Activated naive CD4-positive, alpha-beta T cell treated with anti-CD3 and anti-CD28 coated beads, Interleukin-2, amount 50 U/mL, for 72 hours (primary cell): ENCODE measurements at regions not wholly inside any gene's neighbourhood (a gene's known extent, or its start where the extent isn't known, plus 50 kb on each side); places are given as distances from the start of the nearest gene placed in this dataset.

Experiments used
- ATAC-seq, 2 donors: fragments of 150-1000 bp; cut with Tn5 transposase; 2 replicates each; pipeline ENCODE4 v1.10.0; 2021; ENCODE audit warnings: mild to moderate bottlenecking in 2 of 2, moderate library complexity in 2 of 2
- DNase-seq, 2 donors: peaks; one replicate each; pipeline ENCODE4 v3.0.0; 2021 to 2022; ENCODE audit warnings: low spot score in 2 of 2
- H3K27ac Mint-ChIP-seq, 2 donors: one replicate each; pipeline ENCODE4 v1.8.0; 2022; ENCODE audit warnings: mild to moderate bottlenecking in 2 of 2, mixed read lengths in 2 of 2
- H3K36me3 Mint-ChIP-seq, 2 donors: one replicate each; pipeline ENCODE4 v1.8.0; 2022; ENCODE audit warnings: mixed read lengths in 2 of 2
- H3K9me3 Mint-ChIP-seq, 2 donors: one replicate each; pipeline ENCODE4 v1.8.0; 2022; ENCODE audit warnings: mixed read lengths in 2 of 2

- no peak overlapping the region for H3K27ac Mint-ChIP-seq
- no peaks in the 10 kb centered on the region for H3K36me3 Mint-ChIP-seq
- no peak for ATAC-seq
- no peaks in the 10 kb centered on the region for H3K9me3 Mint-ChIP-seq
- no peak for DNase-seq
Measured at GRCh38 chr12:59973515-59973914, 377.7 kb downstream of the SLC16A7 start.

- no peak for ATAC-seq
- Mint-ChIP-seq H3K9me3 (peaks cover 0 to under 1% of the 10 kb centered on the region in 2 donors), H3K36me3 (peaks cover 0 to under 1% of the 10 kb centered on the region in 2 donors), H3K27ac (no peak overlapping the region)
- no peak for DNase-seq
Measured at GRCh38 chr12:59977779-59978178, 381.9 kb downstream of the SLC16A7 start.

DNA sequence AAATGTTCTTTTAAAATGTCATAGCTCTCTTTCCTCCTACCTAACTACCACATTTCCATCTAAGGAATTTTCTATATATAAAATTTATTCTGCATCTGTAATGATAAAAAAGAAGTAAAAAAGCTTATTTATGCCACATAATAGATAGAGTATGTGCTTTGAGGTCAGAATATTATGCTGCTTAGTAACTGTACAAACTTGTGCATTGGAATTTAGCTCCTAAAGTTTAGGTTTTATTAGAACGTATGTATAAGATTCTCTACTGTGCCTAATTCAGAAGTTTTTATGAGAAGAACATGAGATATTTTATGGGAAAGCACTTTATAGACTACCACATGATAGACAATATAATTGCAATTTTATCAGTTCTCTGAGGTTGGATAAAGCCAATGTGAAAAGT, 384.6 kb downstream of the SLC16A7 start:
- ATAC-seq, result no peak

GRCh38 chr12:59999291-59999690, 403.5 kb downstream of the SLC16A7 start:
- H3K27ac Mint-ChIP-seq, result no peak overlapping the region
- ATAC-seq, result no peak
- H3K9me3 Mint-ChIP-seq, result no peaks in the 10 kb centered on the region
- no peak for DNase-seq
- no peaks in the 10 kb centered on the region for H3K36me3 Mint-ChIP-seq

More for the DNA sequence above, 384.6 kb downstream of the SLC16A7 start:
- peaks cover 0 to 4% of the 10 kb centered on the region in 2 donors for H3K36me3 Mint-ChIP-seq
- H3K9me3 Mint-ChIP-seq, result peaks cover 5% of the 10 kb centered on the region in 2 donors
- no peak for DNase-seq
- H3K27ac Mint-ChIP-seq, result no peak overlapping the region

GRCh38 chr12:60010486-60010885, 414.7 kb downstream of the SLC16A7 start:
- Mint-ChIP-seq H3K27ac (no peak overlapping the region), H3K9me3 (peaks cover 4 to 6% of the 10 kb centered on the region in 2 donors), H3K36me3 (no peaks in the 10 kb centered on the region)
- no peak for ATAC-seq
- no peak for DNase-seq

- ATAC-seq (no peak), DNase-seq (no peak)
- no peak overlapping the region for H3K27ac Mint-ChIP-seq
- no peaks in the 10 kb centered on the region for H3K36me3 Mint-ChIP-seq
- H3K9me3 Mint-ChIP-seq, result peaks cover under 1 to 6% of the 10 kb centered on the region in 2 donors
Measured at GRCh38 chr12:60012659-60013058, 416.8 kb downstream of the SLC16A7 start.

- ATAC-seq (no peak), DNase-seq (no peak)
- H3K27ac Mint-ChIP-seq, result no peak overlapping the region
- peaks cover 5 to 6% of the 10 kb centered on the region in 2 donors for H3K9me3 Mint-ChIP-seq
- H3K36me3 Mint-ChIP-seq, result no peaks in the 10 kb centered on the region
Measured at GRCh38 chr12:60014436-60014835, 418.6 kb downstream of the SLC16A7 start.

GRCh38 chr12:60020068-60020467, 424.2 kb downstream of the SLC16A7 start:
- Mint-ChIP-seq H3K9me3 (peaks cover 0 to 9% of the 10 kb centered on the region in 2 donors), H3K27ac (no peak overlapping the region), H3K36me3 (no peaks in the 10 kb centered on the region)
- DNase-seq, result no peak
- ATAC-seq, result no peak

- peaks cover 0 to 9% of the 10 kb centered on the region in 2 donors for H3K9me3 Mint-ChIP-seq
- no peak for DNase-seq
- no peaks in the 10 kb centered on the region for H3K36me3 Mint-ChIP-seq
- no peak overlapping the region for H3K27ac Mint-ChIP-seq
- ATAC-seq, result no peak
Measured at GRCh38 chr12:60021235-60021634, 425.4 kb downstream of the SLC16A7 start.

- DNase-seq, result no peak
- Mint-ChIP-seq H3K27ac (no peak overlapping the region), H3K9me3 (peaks cover 2 to 5% of the 10 kb centered on the region in 2 donors), H3K36me3 (no peaks in the 10 kb centered on the region)
- no peak for ATAC-seq
Measured at GRCh38 chr12:60027266-60027665, 431.4 kb downstream of the SLC16A7 start.

DNA sequence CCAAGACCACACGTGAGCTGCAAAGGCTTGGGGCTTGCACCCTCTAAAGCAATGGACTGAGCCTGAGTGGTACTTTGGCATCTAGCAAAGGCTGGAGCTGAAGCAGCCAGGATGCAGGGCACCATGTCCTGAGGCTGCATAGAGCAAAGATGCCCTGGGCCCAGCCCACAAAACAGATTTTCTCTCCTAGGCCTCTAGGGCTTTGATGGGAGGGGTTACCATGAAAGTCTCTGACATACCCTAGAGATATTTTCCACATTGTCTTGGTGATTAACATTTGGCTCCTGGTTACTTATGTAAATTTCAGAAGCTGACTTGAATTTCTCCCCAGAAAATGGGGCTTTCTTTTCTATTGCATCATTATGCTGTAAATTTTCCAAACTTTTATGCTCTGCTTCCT, 438.3 kb downstream of the SLC16A7 start:
- ATAC-seq (no peak), DNase-seq (no peak)
- H3K27ac Mint-ChIP-seq, result no peak overlapping the region
- H3K36me3 Mint-ChIP-seq, result no peaks in the 10 kb centered on the region
- peaks cover 12 to 20% of the 10 kb centered on the region in 2 donors for H3K9me3 Mint-ChIP-seq

DNA sequence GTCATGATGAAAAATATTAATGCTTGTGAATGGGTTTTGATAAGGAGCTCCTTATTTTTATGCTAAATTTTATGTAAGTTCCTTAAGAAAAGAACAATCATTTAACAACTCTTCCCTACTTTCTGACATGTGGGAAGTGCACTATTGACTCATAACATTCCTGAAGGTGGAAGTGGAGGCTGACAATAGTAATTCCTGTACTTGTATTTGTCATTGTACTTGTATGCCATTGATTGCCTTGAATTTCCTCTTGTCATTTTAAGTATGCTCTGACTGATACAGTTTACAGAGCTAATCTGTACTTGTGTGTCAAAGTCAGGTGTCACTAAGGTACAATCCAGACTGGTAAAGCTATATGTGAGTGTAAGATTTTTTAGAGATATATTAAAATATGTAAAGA, 440.0 kb downstream of the SLC16A7 start:
- peaks cover 12 to 18% of the 10 kb centered on the region in 2 donors for H3K9me3 Mint-ChIP-seq
- no peaks in the 10 kb centered on the region for H3K36me3 Mint-ChIP-seq
- ATAC-seq, result no peak
- DNase-seq, result no peak
- no peak overlapping the region for H3K27ac Mint-ChIP-seq

DNA sequence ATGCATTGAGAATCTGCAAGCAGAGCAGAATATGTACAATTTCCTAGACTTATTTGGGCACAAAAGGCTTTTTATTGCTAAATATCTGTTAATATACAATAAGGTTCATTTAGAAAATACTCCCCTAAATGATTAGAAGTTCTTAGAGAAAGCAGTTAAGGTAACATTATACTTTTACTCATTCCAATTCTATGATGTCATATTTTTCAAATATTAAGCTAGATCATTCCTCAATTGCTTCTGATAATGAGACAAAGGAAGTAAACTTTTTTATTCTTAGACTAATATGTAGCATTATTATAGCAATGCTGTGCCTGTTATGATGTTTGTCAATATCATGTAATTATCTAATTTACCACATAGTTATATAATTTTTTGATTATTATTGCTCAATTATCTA, 447.0 kb downstream of the SLC16A7 start:
- no peak for DNase-seq
- no peak for ATAC-seq
- Mint-ChIP-seq H3K27ac (no peak overlapping the region), H3K36me3 (no peaks in the 10 kb centered on the region), H3K9me3 (peaks cover 8% of the 10 kb centered on the region in 2 donors)

- peaks cover 8% of the 10 kb centered on the region in 2 donors for H3K9me3 Mint-ChIP-seq
- DNase-seq (no peak), ATAC-seq (no peak)
- no peaks in the 10 kb centered on the region for H3K36me3 Mint-ChIP-seq
- H3K27ac Mint-ChIP-seq, result no peak overlapping the region
Measured at GRCh38 chr12:60043236-60043635, 447.4 kb downstream of the SLC16A7 start.

GRCh38 chr12:60052483-60052882, 456.7 kb downstream of the SLC16A7 start:
- Mint-ChIP-seq H3K9me3 (peaks cover 0 to 4% of the 10 kb centered on the region in 2 donors), H3K27ac (no peak overlapping the region)
- no peak for ATAC-seq

DNA sequence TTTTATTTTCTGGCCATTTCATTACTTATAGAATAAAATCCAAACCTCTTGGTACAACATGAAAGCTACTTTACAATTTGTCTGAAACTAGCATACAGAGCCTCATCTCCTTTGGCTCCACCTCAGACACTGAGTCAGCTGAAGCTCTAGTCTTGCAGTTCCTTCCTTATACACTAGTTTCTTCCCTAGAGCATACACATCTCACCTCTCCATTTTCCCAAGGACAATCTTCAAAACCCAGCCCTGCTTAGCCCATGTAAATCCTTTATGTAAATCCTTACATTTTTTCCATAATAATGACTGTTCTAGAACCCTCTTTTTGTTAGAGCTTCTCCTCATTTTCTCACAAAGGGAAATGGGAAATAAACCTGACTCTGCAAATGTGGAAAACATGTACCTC, 463.4 kb downstream of the SLC16A7 start:
- no peak overlapping the region for H3K27ac Mint-ChIP-seq
- ATAC-seq, result no peak
- no peaks in the 10 kb centered on the region for H3K36me3 Mint-ChIP-seq

More at GRCh38 chr12:60052483-60052882, 456.7 kb downstream of the SLC16A7 start:
- H3K36me3 Mint-ChIP-seq, result no peaks in the 10 kb centered on the region
- DNase-seq, result no peak

DNA sequence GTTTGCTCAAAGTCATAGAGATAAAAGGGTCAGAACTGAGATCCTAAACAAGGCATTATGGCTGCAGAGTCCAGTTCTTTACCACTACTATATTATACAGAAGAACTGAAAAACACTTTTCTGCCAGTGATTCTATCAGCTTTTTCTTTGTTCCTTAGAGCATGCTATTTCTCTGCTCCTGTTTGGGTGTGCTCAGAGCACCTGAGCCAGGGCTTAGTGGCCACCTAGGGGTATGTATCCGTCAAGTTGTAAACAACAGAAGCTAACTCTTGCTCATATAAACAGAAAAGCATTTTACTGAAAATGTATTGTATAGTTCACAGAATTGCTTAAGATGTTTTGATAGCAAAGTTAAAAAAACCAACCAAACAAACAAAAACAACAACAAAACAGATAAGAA, 470.8 kb downstream of the SLC16A7 start:
- Mint-ChIP-seq H3K27ac (no peak overlapping the region), H3K36me3 (no peaks in the 10 kb centered on the region), H3K9me3 (peaks cover 0 to 3% of the 10 kb centered on the region in 2 donors)
- DNase-seq, result no peak
- no peak for ATAC-seq

More for the DNA sequence above, 463.4 kb downstream of the SLC16A7 start:
- H3K9me3 Mint-ChIP-seq, result no peaks in the 10 kb centered on the region
- DNase-seq, result no peak

DNA sequence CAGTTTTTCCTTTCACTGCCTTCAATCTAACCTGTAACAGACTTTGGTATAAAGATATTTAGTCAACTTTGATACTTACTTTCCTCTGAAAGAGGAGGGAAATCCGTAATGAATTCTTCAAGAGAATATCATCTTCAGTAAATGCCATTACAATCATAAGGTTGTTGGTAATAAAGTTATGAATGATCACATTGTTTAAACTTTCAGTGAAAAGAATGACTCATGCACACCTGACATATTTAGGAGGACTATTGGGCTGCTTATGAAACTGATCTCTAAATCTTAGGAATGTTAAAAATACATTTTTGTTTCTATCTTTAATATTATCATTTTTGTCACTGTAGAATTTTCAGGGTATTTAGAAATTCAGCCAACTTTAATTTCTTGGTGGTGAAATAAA, 474.7 kb downstream of the SLC16A7 start:
- peaks cover 0 to 3% of the 10 kb centered on the region in 2 donors for H3K9me3 Mint-ChIP-seq
- DNase-seq (no peak), ATAC-seq (no peak)
- no peaks in the 10 kb centered on the region for H3K36me3 Mint-ChIP-seq
- H3K27ac Mint-ChIP-seq, result no peak overlapping the region

DNA sequence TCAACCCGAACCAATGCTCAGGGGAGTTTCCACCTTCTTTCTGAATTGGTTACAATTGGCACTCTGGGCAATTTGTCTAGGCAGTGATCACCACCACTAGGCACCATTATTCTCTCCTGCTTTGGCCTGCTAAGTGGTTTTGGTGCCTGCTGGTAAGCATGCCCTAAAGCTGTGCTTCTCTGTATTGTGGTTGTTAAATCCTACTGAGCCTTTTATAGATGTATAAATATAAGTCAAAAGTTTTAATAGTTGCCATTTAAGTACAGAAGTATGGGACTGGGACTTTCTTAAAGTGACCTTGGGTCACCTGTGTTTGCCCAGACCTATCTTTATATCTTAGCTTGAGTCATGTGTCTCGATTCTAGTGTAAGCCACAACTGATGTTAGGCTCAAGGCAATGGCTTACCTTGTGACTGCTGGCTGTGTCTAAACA, 475.9 kb downstream of the SLC16A7 start:
- Mint-ChIP-seq H3K36me3 (no peaks in the 10 kb centered on the region), H3K9me3 (peaks cover 0 to 3% of the 10 kb centered on the region in 2 donors), H3K27ac (no peak overlapping the region)
- ATAC-seq (no peak), DNase-seq (no peak)
